ENCODE measurements at regions not wholly inside any gene's neighbourhood (a gene's known extent, or its start where the extent isn't known, plus 50 kb on each side); places are given as distances from the start of the nearest gene placed in this dataset.

- Histone ChIP-seq H3K36me3 (no peaks in the 10 kb centered on the region), H3K4me3 (ENCODE audit: low read depth in 1 of 2, low read length in 1 of 2) (no peak overlapping the region), H3K27ac (no peak overlapping the region), H3K4me1 (ENCODE audit: control insufficient read depth in 1 of 2, insufficient read depth in 1 of 2, low read depth in 1 of 2, low read length in 1 of 2) (no peaks in the 10 kb centered on the region), H3K9me3 (no peaks in the 10 kb centered on the region), H3K27me3 (no peaks in the 10 kb centered on the region)
- no peak for TF ChIP-seq CTCF (IDR thresholded peaks at IDR 0.05)
Observed at GRCh38 chr5:7179364-7179763, 216.6 kb upstream of the ADCY2 start.

GRCh38 chr5:7181841-7182240 is 214.1 kb upstream of the ADCY2 start:
- Histone ChIP-seq H3K4me1 (ENCODE audit: control insufficient read depth in 1 of 2, insufficient read depth in 1 of 2, low read depth in 1 of 2, low read length in 1 of 2) (no peaks in the 10 kb centered on the region), H3K4me3 (ENCODE audit: low read depth in 1 of 2, low read length in 1 of 2) (no peak overlapping the region), H3K36me3 (no peaks in the 10 kb centered on the region), H3K27me3 (no peaks in the 10 kb centered on the region), H3K9me3 (no peaks in the 10 kb centered on the region), H3K27ac (no peak overlapping the region)
- no peak for TF ChIP-seq CTCF (IDR thresholded peaks at IDR 0.05)

- TF ChIP-seq CTCF (IDR thresholded peaks at IDR 0.05): no peak
- Histone ChIP-seq H3K27ac (no peak overlapping the region), H3K4me3 (ENCODE audit: low read depth in 1 of 2, low read length in 1 of 2) (no peak overlapping the region), H3K27me3 (no peaks in the 10 kb centered on the region), H3K4me1 (ENCODE audit: control insufficient read depth in 1 of 2, insufficient read depth in 1 of 2, low read depth in 1 of 2, low read length in 1 of 2) (no peaks in the 10 kb centered on the region), H3K36me3 (no peaks in the 10 kb centered on the region), H3K9me3 (no peaks in the 10 kb centered on the region)
Observed at GRCh38 chr5:7185742-7186141, 210.2 kb upstream of the ADCY2 start.

- Histone ChIP-seq H3K27me3 (no peaks in the 10 kb centered on the region), H3K4me3 (ENCODE audit: low read depth in 1 of 2, low read length in 1 of 2) (no peak overlapping the region), H3K36me3 (no peaks in the 10 kb centered on the region), H3K27ac (no peak overlapping the region), H3K4me1 (ENCODE audit: control insufficient read depth in 1 of 2, insufficient read depth in 1 of 2, low read depth in 1 of 2, low read length in 1 of 2) (no peaks in the 10 kb centered on the region), H3K9me3 (no peaks in the 10 kb centered on the region)
- TF ChIP-seq CTCF (IDR thresholded peaks at IDR 0.05): no peak
Observed at GRCh38 chr5:7186818-7187217, 209.1 kb upstream of the ADCY2 start.

GRCh38 chr5:7190712-7191250 is 205.2 kb upstream of the ADCY2 start:
- Histone ChIP-seq H3K4me3 (ENCODE audit: low read depth in 1 of 2, low read length in 1 of 2) (no peak overlapping the region), H3K27me3 (no peaks in the 10 kb centered on the region), H3K27ac (no peak overlapping the region), H3K9me3 (no peaks in the 10 kb centered on the region), H3K36me3 (no peaks in the 10 kb centered on the region), H3K4me1 (ENCODE audit: control insufficient read depth in 1 of 2, insufficient read depth in 1 of 2, low read depth in 1 of 2, low read length in 1 of 2) (no peaks in the 10 kb centered on the region)
- no peak for TF ChIP-seq CTCF (IDR thresholded peaks at IDR 0.05)

GRCh38 chr5:7192016-7192415 is 203.9 kb upstream of the ADCY2 start:
- Histone ChIP-seq H3K9me3 (no peaks in the 10 kb centered on the region), H3K4me1 (ENCODE audit: control insufficient read depth in 1 of 2, insufficient read depth in 1 of 2, low read depth in 1 of 2, low read length in 1 of 2) (no peaks in the 10 kb centered on the region), H3K27me3 (no peaks in the 10 kb centered on the region), H3K4me3 (ENCODE audit: low read depth in 1 of 2, low read length in 1 of 2) (no peak overlapping the region), H3K27ac (no peak overlapping the region), H3K36me3 (no peaks in the 10 kb centered on the region)
- no peak for TF ChIP-seq CTCF (IDR thresholded peaks at IDR 0.05)

All from neutrophil (primary cell).